SK-N-SH treated with all-trans-retinoic acid at 6 μM for 48 hours (cell line): ENCODE measurements at regions not wholly inside any gene's neighbourhood (a gene's known extent, or its start where the extent isn't known, plus 50 kb on each side); places are given as distances from the start of the nearest gene placed in this dataset.

Source experiments
- ATAC-seq: fragments of 200-7000 bp; cut with Tn5 transposase; 3 replicates; pipeline ENCODE4 v1.9.1; 2020; ENCODE audit warnings: mild to moderate bottlenecking, moderate library complexity
- ARNTL ChIP-seq: fragments of 450-650 bp; formaldehyde crosslinking; IDR thresholded peaks from 2 replicates; pipeline ENCODE4 v1.5.0; 2020; ENCODE audit warnings: low read depth, mild to moderate bottlenecking, moderate library complexity, borderline replicate concordance
- CSDC2 ChIP-seq: fragments of 250-450 bp; sonication (Bioruptor Pico); IDR thresholded peaks from 2 replicates; pipeline ENCODE4 v1.5.0; 2020; ENCODE audit warnings: mild to moderate bottlenecking, moderate library complexity
- ESRRG ChIP-seq: fragments of 250-450 bp; sonication (Bioruptor Pico); IDR thresholded peaks from 2 replicates; pipeline ENCODE4 v1.6.1; 2021; ENCODE audit warnings: mild to moderate bottlenecking
- ISL1 ChIP-seq: fragments of 250-450 bp; sonication (Bioruptor Pico); IDR thresholded peaks from 2 replicates; pipeline ENCODE4 v2.1.2; 2022; ENCODE audit warnings: mild to moderate bottlenecking, moderate library complexity
- OSR1 ChIP-seq: fragments of 250-450 bp; sonication (Bioruptor Pico); IDR thresholded peaks from 2 replicates; pipeline ENCODE4 v1.8.0; 2022; ENCODE audit warnings: moderate library complexity, mild to moderate bottlenecking, inconsistent platforms
- PPARA ChIP-seq: fragments of 250-450 bp; sonication (Bioruptor Pico); IDR thresholded peaks from 2 replicates; pipeline ENCODE4 v1.5.0; 2020; ENCODE audit warnings: mild to moderate bottlenecking, borderline replicate concordance
- SNAI2 ChIP-seq: fragments of 250-450 bp; sonication (Bioruptor Pico); IDR thresholded peaks from 2 replicates; pipeline ENCODE4 v1.5.0; 2020; ENCODE audit warnings: mild to moderate bottlenecking, moderate library complexity
- TCF4 ChIP-seq: fragments of 250-450 bp; sonication (Bioruptor Pico); IDR thresholded peaks from 2 replicates; pipeline ENCODE4 v1.8.0; 2021; ENCODE audit warnings: mild to moderate bottlenecking, moderate library complexity, borderline replicate concordance
- ZC3H10 ChIP-seq: fragments of 250-450 bp; sonication (Bioruptor Pico); IDR thresholded peaks from 2 replicates; pipeline ENCODE4 v1.5.1; 2021; ENCODE audit warnings: mild to moderate bottlenecking, moderate library complexity
- ZFP3 ChIP-seq: fragments of 250-450 bp; sonication (Bioruptor Pico); IDR thresholded peaks from 2 replicates; pipeline ENCODE4 v1.5.0; 2020; ENCODE audit warnings: mild to moderate bottlenecking, moderate library complexity
- ZFP30 ChIP-seq: fragments of 450-650 bp; formaldehyde crosslinking; IDR thresholded peaks from 2 replicates; pipeline ENCODE4 v1.5.0; 2022; ENCODE audit warnings: mild to moderate bottlenecking, moderate library complexity
- ZNF565 ChIP-seq: fragments of 450-650 bp; formaldehyde crosslinking; conservative IDR thresholded peaks from 2 replicates; pipeline ENCODE4 v1.5.0; 2020; ENCODE audit warnings: low read depth, mild to moderate bottlenecking, moderate library complexity
- ZNF70 ChIP-seq: fragments of 450-650 bp; formaldehyde crosslinking; IDR thresholded peaks from 2 replicates; pipeline ENCODE4 v1.5.0; 2020; ENCODE audit warnings: mild to moderate bottlenecking, moderate library complexity
- ZNF8 ChIP-seq: fragments of 450-650 bp; formaldehyde crosslinking; IDR thresholded peaks from 2 replicates; pipeline ENCODE4 v1.5.0; 2020; ENCODE audit warnings: mild to moderate bottlenecking, moderate library complexity
- TF ChIP-seq, protein P1 (sequence below): fragments of 250-450 bp; sonication (Bioruptor Pico); IDR thresholded peaks from 2 replicates; pipeline ENCODE4 v1.8.0; 2020; ENCODE audit warnings: mild to moderate bottlenecking, moderate library complexity, borderline replicate concordance
- TF ChIP-seq, protein P2 (sequence below): fragments of 250-450 bp; sonication (Bioruptor Pico); IDR thresholded peaks from 2 replicates; pipeline ENCODE4 v1.5.1; 2021; ENCODE audit warnings: mild to moderate bottlenecking, moderate library complexity
- TF ChIP-seq, protein P3 (sequence below): fragments of 250-450 bp; sonication (Bioruptor Pico); IDR thresholded peaks from 2 replicates; pipeline ENCODE4 v1.5.1; 2020; ENCODE audit warnings: low read depth, mild to moderate bottlenecking, moderate library complexity
- TF ChIP-seq, protein P4 (sequence below): fragments of 250-450 bp; sonication (Bioruptor Pico); IDR thresholded peaks from 2 replicates; pipeline ENCODE4 v1.8.0; 2021; ENCODE audit warnings: low read depth, mild to moderate bottlenecking, moderate library complexity, borderline replicate concordance
- TF ChIP-seq, protein P5 (sequence below): fragments of 250-450 bp; sonication (Bioruptor Pico); IDR thresholded peaks from 2 replicates; pipeline ENCODE4 v1.5.0; 2020; ENCODE audit warnings: mild to moderate bottlenecking, moderate library complexity

DNA sequence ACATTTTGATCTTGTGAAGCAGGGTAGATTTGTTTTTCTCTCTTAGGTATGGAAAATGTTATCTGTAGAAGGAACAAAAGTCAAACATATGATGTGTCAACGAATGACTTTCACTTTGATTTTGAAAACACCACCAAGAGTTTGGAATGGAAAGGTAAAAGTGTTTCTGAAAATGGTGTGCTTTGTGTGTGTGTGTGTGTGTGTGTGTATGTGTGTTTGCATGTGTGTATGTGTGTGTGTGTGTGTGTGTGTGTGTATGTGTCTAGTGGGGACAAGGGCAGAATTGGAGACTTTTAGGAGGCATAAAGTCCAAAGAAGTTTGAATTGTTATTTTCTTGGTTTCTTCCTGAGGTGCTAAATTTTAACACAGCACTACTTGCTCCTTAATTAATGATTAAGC is 115.4 kb upstream of the PRKCQ start:
- TF ChIP-seq, protein P1, sequence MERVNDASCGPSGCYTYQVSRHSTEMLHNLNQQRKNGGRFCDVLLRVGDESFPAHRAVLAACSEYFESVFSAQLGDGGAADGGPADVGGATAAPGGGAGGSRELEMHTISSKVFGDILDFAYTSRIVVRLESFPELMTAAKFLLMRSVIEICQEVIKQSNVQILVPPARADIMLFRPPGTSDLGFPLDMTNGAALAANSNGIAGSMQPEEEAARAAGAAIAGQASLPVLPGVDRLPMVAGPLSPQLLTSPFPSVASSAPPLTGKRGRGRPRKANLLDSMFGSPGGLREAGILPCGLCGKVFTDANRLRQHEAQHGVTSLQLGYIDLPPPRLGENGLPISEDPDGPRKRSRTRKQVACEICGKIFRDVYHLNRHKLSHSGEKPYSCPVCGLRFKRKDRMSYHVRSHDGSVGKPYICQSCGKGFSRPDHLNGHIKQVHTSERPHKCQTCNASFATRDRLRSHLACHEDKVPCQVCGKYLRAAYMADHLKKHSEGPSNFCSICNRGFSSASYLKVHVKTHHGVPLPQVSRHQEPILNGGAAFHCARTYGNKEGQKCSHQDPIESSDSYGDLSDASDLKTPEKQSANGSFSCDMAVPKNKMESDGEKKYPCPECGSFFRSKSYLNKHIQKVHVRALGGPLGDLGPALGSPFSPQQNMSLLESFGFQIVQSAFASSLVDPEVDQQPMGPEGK = no peak
- no peak for TF ChIP-seq OSR1 (CRISPR knock-in tag)
- TF ChIP-seq, protein P2, sequence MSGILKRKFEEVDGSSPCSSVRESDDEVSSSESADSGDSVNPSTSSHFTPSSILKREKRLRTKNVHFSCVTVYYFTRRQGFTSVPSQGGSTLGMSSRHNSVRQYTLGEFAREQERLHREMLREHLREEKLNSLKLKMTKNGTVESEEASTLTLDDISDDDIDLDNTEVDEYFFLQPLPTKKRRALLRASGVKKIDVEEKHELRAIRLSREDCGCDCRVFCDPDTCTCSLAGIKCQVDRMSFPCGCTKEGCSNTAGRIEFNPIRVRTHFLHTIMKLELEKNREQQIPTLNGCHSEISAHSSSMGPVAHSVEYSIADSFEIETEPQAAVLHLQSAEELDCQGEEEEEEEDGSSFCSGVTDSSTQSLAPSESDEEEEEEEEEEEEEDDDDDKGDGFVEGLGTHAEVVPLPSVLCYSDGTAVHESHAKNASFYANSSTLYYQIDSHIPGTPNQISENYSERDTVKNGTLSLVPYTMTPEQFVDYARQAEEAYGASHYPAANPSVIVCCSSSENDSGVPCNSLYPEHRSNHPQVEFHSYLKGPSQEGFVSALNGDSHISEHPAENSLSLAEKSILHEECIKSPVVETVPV = no peak
- no peak for TF ChIP-seq ZNF8 (CRISPR knock-in tag)
- TF ChIP-seq ZNF70 = no peak
- TF ChIP-seq CSDC2 = no peak
- no peak for TF ChIP-seq ZNF565 (CRISPR knock-in tag)
- TF ChIP-seq SNAI2 (CRISPR knock-in tag) = no peak
- TF ChIP-seq TCF4 (CRISPR knock-in tag) = no peak
- no peak for TF ChIP-seq ARNTL (CRISPR knock-in tag)
- no peak for TF ChIP-seq ZFP30
- TF ChIP-seq ESRRG (CRISPR knock-in tag) = no peak
- TF ChIP-seq, all 23 proteins: peak for 0
- no peak for ATAC-seq

DNA sequence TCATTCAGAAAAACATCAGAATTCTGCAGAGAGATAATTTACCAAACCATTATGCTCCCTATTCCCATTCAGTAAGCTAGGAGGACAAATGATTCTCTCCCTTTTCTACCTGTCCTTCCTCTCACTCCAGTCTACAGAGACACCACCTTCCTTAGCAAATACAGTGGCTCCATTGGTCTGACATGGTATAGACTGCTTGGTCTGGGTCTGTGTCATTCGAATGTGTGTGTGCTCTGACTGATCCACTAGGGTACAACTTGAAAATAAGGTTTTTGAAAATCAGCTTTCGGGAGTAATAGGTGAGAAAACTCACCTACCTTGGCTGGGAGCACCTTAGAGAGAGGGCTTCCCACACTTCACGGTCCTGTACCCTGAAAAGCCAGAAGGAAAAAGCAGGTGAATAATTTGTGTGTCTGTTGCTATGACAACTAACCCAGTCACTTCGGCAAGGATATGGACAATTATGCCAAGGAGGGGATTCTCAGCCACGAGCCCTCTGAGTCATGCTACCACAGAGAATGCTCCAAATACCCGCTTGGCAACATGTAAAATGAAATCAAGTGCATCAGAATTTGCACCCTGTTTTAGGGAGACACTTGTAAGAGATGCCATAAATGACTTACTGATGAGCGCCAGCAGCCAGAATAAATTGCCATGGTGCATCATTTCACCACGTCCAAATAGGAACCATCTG is 114.5 kb upstream of the PRKCQ start:
- TF ChIP-seq ZNF70 = no peak
- TF ChIP-seq ZFP3 (CRISPR knock-in tag) = no peak
- no peak for TF ChIP-seq ESRRG (CRISPR knock-in tag)
- TF ChIP-seq ARNTL (CRISPR knock-in tag) = no peak
- TF ChIP-seq, protein P3, sequence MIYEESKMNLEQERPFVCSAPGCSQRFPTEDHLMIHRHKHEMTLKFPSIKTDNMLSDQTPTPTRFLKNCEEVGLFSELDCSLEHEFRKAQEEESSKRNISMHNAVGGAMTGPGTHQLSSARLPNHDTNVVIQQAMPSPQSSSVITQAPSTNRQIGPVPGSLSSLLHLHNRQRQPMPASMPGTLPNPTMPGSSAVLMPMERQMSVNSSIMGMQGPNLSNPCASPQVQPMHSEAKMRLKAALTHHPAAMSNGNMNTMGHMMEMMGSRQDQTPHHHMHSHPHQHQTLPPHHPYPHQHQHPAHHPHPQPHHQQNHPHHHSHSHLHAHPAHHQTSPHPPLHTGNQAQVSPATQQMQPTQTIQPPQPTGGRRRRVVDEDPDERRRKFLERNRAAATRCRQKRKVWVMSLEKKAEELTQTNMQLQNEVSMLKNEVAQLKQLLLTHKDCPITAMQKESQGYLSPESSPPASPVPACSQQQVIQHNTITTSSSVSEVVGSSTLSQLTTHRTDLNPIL (CRISPR knock-in tag) = no peak
- no peak for TF ChIP-seq PPARA (CRISPR knock-in tag)
- TF ChIP-seq OSR1 (CRISPR knock-in tag) = no peak
- TF ChIP-seq ZNF565 (CRISPR knock-in tag) = no peak
- TF ChIP-seq ISL1 = no peak
- no peak for ATAC-seq

DNA sequence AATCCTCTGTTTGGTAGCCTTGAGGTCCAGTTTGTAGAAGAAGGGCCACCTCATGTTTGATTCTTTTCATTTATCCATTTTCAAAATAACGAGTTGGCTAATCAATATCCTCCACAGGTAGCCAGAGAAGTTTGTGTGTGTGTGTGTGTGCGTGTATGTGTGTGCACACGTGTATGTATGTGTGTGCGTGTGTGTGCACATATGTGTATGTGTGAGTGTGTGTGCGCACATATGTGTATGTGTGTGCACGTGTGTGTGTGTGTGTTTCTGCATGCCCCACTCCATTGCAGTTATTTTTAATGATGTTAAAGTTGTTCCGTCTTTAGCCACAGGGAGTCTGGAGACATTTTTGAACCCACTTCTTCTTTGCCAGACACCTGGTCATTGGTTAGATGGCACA is 112.8 kb upstream of the PRKCQ start:
- ATAC-seq = no peak
- TF ChIP-seq ISL1 (no peak), ZC3H10 (CRISPR knock-in tag) (no peak), OSR1 (CRISPR knock-in tag) (no peak), SNAI2 (CRISPR knock-in tag) (no peak), ZFP3 (CRISPR knock-in tag) (no peak), ARNTL (CRISPR knock-in tag) (no peak), ZNF565 (CRISPR knock-in tag) (no peak)
- TF ChIP-seq, protein P4, sequence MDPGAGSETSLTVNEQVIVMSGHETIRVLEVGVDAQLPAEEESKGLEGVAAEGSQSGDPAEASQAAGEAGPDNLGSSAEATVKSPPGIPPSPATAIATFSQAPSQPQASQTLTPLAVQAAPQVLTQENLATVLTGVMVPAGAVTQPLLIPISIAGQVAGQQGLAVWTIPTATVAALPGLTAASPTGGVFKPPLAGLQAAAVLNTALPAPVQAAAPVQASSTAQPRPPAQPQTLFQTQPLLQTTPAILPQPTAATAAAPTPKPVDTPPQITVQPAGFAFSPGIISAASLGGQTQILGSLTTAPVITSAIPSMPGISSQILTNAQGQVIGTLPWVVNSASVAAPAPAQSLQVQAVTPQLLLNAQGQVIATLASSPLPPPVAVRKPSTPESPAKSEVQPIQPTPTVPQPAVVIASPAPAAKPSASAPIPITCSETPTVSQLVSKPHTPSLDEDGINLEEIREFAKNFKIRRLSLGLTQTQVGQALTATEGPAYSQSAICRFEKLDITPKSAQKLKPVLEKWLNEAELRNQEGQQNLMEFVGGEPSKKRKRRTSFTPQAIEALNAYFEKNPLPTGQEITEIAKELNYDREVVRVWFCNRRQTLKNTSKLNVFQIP (CRISPR knock-in tag) = no peak
- TF ChIP-seq, protein P1 = no peak
- TF ChIP-seq, protein P5, sequence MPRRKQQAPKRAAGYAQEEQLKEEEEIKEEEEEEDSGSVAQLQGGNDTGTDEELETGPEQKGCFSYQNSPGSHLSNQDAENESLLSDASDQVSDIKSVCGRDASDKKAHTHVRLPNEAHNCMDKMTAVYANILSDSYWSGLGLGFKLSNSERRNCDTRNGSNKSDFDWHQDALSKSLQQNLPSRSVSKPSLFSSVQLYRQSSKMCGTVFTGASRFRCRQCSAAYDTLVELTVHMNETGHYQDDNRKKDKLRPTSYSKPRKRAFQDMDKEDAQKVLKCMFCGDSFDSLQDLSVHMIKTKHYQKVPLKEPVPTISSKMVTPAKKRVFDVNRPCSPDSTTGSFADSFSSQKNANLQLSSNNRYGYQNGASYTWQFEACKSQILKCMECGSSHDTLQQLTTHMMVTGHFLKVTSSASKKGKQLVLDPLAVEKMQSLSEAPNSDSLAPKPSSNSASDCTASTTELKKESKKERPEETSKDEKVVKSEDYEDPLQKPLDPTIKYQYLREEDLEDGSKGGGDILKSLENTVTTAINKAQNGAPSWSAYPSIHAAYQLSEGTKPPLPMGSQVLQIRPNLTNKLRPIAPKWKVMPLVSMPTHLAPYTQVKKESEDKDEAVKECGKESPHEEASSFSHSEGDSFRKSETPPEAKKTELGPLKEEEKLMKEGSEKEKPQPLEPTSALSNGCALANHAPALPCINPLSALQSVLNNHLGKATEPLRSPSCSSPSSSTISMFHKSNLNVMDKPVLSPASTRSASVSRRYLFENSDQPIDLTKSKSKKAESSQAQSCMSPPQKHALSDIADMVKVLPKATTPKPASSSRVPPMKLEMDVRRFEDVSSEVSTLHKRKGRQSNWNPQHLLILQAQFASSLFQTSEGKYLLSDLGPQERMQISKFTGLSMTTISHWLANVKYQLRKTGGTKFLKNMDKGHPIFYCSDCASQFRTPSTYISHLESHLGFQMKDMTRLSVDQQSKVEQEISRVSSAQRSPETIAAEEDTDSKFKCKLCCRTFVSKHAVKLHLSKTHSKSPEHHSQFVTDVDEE = no peak
